Upper lobe of left lung (tissue), 4 donors: ENCODE measurements at regions not wholly inside any gene's neighbourhood (a gene's known extent, or its start where the extent isn't known, plus 50 kb on each side); places are given as distances from the start of the nearest gene placed in this dataset.

ENCODE experiments used
- CTCF ChIP-seq, 6 experiments: fragments of 450-650 bp in 4 of 6; fragments of 200-600 bp in 2 of 6; sonication (generic) in 2 of 6; IDR thresholded peaks; one replicate each; pipeline ENCODE4 v1.5.1; 2016 to 2019; ENCODE audit warnings: antibody characterized with exemption in 6 of 6
- EP300 ChIP-seq, 4 donors: sonication (generic); formaldehyde crosslinking; IDR thresholded peaks; one replicate each; pipeline ENCODE4 v1.5.1; 2017; ENCODE audit warnings: antibody characterized with exemption in 4 of 4, control low read depth in 2 of 4
- POLR2A ChIP-seq, 4 donors: fragments of 450-650 bp; IDR thresholded peaks; one replicate each; pipeline ENCODE4 v1.5.1; 2016 to 2017; ENCODE audit warnings: antibody characterized with exemption in 4 of 4, mild to moderate bottlenecking in 2 of 4
- POLR2AphosphoS5 ChIP-seq, 2 donors: sonication (generic); formaldehyde crosslinking; IDR thresholded peaks; one replicate each; pipeline ENCODE4 v1.5.1; 2017; ENCODE audit warnings: antibody characterized with exemption in 2 of 2

GRCh38 chr20:48092596-48093280 is 307.5 kb upstream of the SULF2 start:
- no peak for TF ChIP-seq CTCF (IDR thresholded peaks at IDR 0.05)
- TF ChIP-seq POLR2A (IDR thresholded peaks at IDR 0.05): no peak
- TF ChIP-seq POLR2AphosphoS5 (IDR thresholded peaks at IDR 0.05): no peak
- TF ChIP-seq EP300 (IDR thresholded peaks at IDR 0.05): no peak
